Progenitor cell of endocrine pancreas (in vitro differentiated cells): ENCODE measurements at regions not wholly inside any gene's neighbourhood (a gene's known extent, or its start where the extent isn't known, plus 50 kb on each side); places are given as distances from the start of the nearest gene placed in this dataset.

Source experiments
- DNase-seq: peaks from one replicate; pipeline ENCODE4 v3.0.0; 2021; ENCODE audit warnings: low spot score; ENCODE audit not compliant: unreplicated experiment
- H3K27ac Mint-ChIP-seq: 2 replicates; pipeline ENCODE4 v1.8.0; 2021; ENCODE audit warnings: mild to moderate bottlenecking, moderate library complexity, mixed read lengths
- H3K27me3 Mint-ChIP-seq: 2 replicates; pipeline ENCODE4 v1.8.0; 2021; ENCODE audit warnings: mixed read lengths
- H3K36me3 Mint-ChIP-seq: 2 replicates; pipeline ENCODE4 v1.8.0; 2022; ENCODE audit warnings: mixed read lengths; ENCODE audit not compliant: insufficient read depth
- H3K4me1 Mint-ChIP-seq: 2 replicates; pipeline ENCODE4 v1.8.0; 2021; ENCODE audit warnings: low read depth, mixed read lengths
- H3K4me3 Mint-ChIP-seq: 2 replicates; pipeline ENCODE4 v1.8.0; 2021; ENCODE audit warnings: low read depth, mild to moderate bottlenecking, moderate library complexity, mixed read lengths
- H3K9me3 Mint-ChIP-seq: 2 replicates; pipeline ENCODE4 v1.8.0; 2021; ENCODE audit warnings: low read depth, mixed read lengths
- TF ChIP-seq, protein P1 (sequence below): fragments of 200-600 bp; sonication (generic); IDR thresholded peaks from one replicate; pipeline ENCODE4 v1.5.0; 2021; ENCODE audit warnings: antibody characterized with exemption, mild to moderate bottlenecking; ENCODE audit not compliant: unreplicated experiment

DNA sequence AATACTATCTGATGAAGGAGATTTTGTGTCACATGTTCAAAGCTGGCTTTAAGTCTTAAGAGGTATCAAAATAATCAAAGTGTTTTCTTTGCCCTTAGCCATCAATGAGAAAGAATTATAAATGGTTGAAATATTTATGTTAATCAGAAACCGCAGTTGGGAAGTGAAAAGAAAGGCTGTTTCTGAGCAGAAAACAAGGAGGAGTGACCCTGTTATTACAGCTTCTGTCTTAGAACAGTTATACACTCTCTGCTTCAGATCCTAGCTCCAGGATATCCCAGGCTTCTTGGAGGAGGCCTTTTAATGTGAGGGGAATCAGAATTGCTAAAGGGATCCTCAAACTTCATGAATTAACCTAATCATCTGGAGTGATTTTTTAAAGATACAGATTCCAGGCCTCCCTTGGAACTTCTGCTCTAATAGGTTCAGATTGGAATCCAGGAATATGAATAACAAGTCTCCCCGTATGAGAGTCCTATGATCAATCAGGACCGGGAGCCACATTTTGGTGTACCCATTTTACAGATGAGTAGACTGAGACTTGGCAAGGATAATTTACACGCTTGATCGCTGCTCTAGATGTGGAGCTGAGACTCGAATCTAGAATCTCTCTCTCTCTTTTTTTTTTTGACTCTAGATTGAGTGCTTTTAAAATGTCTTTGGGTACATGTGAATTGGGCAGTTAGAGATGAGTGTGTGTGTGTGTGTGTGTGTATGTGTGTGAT lies 50.8 kb upstream of the JAG1 start:
- peaks cover 13% of the 10 kb centered on the region for H3K4me1 Mint-ChIP-seq
- peaks cover 2% of the 10 kb centered on the region for H3K9me3 Mint-ChIP-seq
- TF ChIP-seq, protein P1, sequence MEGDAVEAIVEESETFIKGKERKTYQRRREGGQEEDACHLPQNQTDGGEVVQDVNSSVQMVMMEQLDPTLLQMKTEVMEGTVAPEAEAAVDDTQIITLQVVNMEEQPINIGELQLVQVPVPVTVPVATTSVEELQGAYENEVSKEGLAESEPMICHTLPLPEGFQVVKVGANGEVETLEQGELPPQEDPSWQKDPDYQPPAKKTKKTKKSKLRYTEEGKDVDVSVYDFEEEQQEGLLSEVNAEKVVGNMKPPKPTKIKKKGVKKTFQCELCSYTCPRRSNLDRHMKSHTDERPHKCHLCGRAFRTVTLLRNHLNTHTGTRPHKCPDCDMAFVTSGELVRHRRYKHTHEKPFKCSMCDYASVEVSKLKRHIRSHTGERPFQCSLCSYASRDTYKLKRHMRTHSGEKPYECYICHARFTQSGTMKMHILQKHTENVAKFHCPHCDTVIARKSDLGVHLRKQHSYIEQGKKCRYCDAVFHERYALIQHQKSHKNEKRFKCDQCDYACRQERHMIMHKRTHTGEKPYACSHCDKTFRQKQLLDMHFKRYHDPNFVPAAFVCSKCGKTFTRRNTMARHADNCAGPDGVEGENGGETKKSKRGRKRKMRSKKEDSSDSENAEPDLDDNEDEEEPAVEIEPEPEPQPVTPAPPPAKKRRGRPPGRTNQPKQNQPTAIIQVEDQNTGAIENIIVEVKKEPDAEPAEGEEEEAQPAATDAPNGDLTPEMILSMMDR, result no peak
- peaks cover 5% of the 10 kb centered on the region for H3K27me3 Mint-ChIP-seq
- H3K4me3 Mint-ChIP-seq, result no peak overlapping the region
- no peaks in the 10 kb centered on the region for H3K36me3 Mint-ChIP-seq
- no peak overlapping the region for H3K27ac Mint-ChIP-seq
- no peak for DNase-seq

DNA sequence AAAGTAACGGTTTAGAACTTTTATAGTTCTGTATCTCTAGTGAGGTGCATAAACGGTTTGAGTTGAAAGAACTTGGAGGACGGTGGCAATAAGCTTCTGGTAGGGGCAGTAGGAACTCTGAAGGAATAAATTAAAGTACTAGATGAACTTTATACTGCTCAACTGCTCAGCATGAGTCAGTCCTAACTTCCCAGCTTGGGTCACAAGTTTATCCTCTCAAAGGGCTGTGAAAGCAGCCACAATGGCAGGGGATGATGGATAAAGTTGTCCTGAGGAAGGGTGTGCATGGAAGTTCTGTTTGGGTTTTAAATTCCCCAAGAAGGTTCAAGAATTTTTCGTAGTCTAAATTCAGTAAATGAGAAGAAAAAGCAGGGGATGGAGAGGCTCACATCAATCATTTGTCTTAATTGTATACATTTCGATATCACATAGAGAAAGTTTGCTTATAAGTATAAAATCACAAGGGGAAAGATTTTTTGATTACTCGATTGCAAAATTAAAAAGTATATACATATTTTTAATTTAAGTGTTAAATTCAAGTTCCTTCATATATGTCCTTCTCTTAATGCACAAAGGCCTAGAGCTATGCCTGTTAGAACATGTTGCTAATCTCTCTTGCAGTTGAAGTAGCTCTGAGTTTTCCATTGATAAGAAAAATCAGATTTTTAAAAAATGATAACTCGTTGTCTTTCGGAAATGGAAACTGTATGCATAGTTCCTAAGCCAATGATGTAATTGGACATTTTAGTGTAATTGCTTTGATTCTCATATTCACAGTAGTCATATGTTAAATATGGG lies 55.3 kb upstream of the JAG1 start:
- Mint-ChIP-seq H3K9me3 (peaks cover 2% of the 10 kb centered on the region), H3K27me3 (peaks cover 2% of the 10 kb centered on the region), H3K36me3 (no peaks in the 10 kb centered on the region), H3K4me1 (no peaks in the 10 kb centered on the region), H3K4me3 (no peak overlapping the region), H3K27ac (no peak overlapping the region)
- TF ChIP-seq, protein P1, result no peak
- DNase-seq, result no peak

DNA sequence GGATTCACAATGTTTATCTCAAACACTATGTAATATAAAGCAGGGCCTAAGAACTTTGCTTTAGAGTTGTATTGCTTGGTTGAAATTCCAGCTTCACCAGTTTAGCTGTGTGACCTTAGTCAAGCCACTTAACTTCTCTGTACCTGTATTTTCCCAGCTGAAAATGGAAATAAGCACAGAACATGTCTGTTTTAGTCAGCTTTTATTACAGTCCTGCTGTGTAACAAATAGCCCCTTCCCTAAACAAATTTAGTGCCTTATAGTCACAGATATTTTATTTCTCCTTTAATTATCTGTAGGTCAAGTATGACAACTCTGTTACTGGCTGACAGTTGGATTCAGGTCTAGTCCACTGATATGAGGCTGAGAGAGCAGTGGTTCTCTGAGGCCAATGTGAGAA lies 56.0 kb upstream of the JAG1 start:
- Mint-ChIP-seq H3K9me3 (peaks cover 2% of the 10 kb centered on the region), H3K4me3 (no peak overlapping the region), H3K36me3 (no peaks in the 10 kb centered on the region), H3K27ac (no peak overlapping the region), H3K27me3 (peaks cover 2% of the 10 kb centered on the region), H3K4me1 (no peaks in the 10 kb centered on the region)
- TF ChIP-seq, protein P1, result no peak
- no peak for DNase-seq

DNA sequence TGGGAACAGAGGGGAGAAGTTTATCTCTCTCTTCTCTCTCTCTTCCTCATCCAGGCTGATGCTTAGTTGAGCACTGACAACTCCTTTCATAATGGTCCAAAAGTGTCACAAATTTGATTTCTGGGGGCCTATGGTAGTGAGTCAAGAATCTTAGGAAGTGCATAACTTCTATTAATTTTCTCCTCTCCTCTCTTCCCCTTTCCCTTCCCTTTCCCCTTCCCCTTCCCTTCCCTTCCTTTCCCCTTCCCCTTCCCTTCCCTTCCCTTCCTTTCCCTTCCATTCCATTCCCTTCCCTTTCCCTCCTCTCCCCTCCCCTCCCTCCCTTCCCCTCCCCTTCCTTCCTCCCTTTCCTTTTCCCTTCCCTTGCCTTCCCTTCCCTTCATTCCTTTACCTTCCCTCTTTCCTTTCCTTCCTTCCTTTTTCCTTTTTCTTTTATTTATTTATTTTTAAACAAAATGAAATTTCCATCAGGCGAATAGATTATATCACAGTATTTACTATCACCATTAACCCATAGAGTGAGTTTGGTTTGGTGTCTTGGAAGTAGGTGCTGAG lies 56.9 kb upstream of the JAG1 start:
- no peak for DNase-seq
- Mint-ChIP-seq H3K9me3 (peaks cover 2% of the 10 kb centered on the region), H3K4me1 (no peaks in the 10 kb centered on the region), H3K4me3 (no peak overlapping the region), H3K27me3 (peaks cover 2% of the 10 kb centered on the region), H3K36me3 (no peaks in the 10 kb centered on the region), H3K27ac (no peak overlapping the region)
- TF ChIP-seq, protein P1, result no peak

DNA sequence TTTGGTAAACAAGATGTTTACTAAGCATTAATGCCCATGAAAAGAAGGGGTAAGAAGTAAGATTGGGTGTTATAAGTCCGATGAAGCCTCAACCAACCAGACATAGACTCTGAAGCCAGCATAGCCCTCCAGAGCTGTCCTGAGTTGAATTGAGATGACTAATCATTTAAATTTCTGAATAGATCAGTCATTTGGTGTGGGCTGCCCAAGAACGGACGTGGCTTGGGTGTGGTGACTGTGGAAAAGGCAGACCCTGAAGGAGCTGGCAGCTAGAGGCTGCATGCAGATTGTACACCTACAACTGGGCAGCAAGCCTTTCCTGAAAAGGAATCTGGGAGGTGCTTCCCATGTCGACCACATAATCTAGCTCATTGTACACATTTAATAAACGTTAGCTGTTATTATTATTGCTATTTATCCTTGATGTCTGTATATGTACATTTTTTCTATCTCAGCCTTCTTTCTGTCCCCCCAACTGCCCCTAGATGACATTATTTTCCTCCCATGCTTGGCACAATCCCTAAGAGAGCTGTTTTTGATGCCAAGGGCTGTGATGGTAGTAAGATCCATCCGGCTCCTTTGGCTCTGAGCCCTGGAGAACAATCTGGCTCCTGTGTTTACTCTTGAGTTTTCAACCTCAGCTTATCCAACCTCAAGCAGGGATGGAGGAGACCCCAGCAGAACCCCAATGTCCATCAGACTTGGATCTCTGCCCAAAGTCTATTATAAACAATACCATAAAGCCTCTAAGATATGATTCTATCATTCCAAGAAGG lies 57.6 kb upstream of the JAG1 start:
- DNase-seq, result no peak
- TF ChIP-seq, protein P1, result no peak
- no peak overlapping the region for H3K4me3 Mint-ChIP-seq
- no peak overlapping the region for H3K27ac Mint-ChIP-seq
- no peaks in the 10 kb centered on the region for H3K36me3 Mint-ChIP-seq
- no peaks in the 10 kb centered on the region for H3K4me1 Mint-ChIP-seq
- H3K27me3 Mint-ChIP-seq, result no peaks in the 10 kb centered on the region
- no peaks in the 10 kb centered on the region for H3K9me3 Mint-ChIP-seq
